MM.1S (cell line): ENCODE measurements at regions not wholly inside any gene's neighbourhood (a gene's known extent, or its start where the extent isn't known, plus 50 kb on each side); places are given as distances from the start of the nearest gene placed in this dataset.

Experiments
- EZH2 ChIP-seq: fragments of 300-600 bp; sonication (generic); optimal IDR thresholded peaks from 2 replicates; pipeline ENCODE3; 2017; ENCODE audit warnings: low read depth, mild to moderate bottlenecking, antibody characterized with exemption, low read length, mixed read lengths
- EZH2phosphoT487 ChIP-seq: fragments of 300-600 bp; sonication (generic); IDR thresholded peaks from 2 replicates; pipeline ENCODE4 v1.6.1; 2018; ENCODE audit warnings: antibody characterized with exemption, low read length
- TF ChIP-seq, protein P1 (sequence below): fragments of 300-600 bp; sonication (generic); IDR thresholded peaks from 2 replicates; pipeline ENCODE4 v1.5.1; 2016; ENCODE audit warnings: antibody characterized with exemption, low read length, mixed read lengths

DNA sequence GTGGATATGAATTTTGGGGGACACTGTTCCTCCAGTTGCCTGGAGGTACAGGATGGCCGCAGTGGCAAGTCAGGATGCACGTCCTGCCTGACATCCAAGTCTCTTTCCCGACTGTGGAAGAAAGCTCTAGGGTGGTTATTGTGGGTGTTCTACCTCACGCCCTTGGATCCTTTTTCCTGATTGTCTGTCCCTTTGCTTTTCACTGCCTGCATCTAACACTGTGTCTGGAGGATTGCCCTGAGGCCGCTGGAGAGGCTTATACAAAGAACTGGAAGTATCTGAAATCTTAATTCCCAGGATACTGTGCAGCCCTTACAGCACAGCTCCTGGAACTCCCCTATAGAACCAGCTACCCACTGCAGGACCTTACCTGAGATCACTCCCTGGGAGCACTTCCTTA is 250.5 kb downstream of the TFCP2L1 start:
- TF ChIP-seq, protein P1, sequence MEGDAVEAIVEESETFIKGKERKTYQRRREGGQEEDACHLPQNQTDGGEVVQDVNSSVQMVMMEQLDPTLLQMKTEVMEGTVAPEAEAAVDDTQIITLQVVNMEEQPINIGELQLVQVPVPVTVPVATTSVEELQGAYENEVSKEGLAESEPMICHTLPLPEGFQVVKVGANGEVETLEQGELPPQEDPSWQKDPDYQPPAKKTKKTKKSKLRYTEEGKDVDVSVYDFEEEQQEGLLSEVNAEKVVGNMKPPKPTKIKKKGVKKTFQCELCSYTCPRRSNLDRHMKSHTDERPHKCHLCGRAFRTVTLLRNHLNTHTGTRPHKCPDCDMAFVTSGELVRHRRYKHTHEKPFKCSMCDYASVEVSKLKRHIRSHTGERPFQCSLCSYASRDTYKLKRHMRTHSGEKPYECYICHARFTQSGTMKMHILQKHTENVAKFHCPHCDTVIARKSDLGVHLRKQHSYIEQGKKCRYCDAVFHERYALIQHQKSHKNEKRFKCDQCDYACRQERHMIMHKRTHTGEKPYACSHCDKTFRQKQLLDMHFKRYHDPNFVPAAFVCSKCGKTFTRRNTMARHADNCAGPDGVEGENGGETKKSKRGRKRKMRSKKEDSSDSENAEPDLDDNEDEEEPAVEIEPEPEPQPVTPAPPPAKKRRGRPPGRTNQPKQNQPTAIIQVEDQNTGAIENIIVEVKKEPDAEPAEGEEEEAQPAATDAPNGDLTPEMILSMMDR = no peak
- no peak for TF ChIP-seq EZH2
- no peak for TF ChIP-seq EZH2phosphoT487
